RWPE2 (cell line): ENCODE measurements at regions not wholly inside any gene's neighbourhood (a gene's known extent, or its start where the extent isn't known, plus 50 kb on each side); places are given as distances from the start of the nearest gene placed in this dataset.

Experiments
- ATAC-seq: fragments of 200-7000 bp; cut with Tn5 transposase; 3 replicates; pipeline ENCODE4 v1.9.1; 2021; ENCODE audit warnings: low read depth
- DNase-seq: peaks from one replicate; pipeline ENCODE4 v3.0.0-alpha.2; 2020; ENCODE audit warnings: low spot score
- H3K27ac ChIP-seq: fragments of 450-650 bp; 2 replicates; pipeline ENCODE4 v1.5.1; 2017; ENCODE audit warnings: mild to moderate bottlenecking; ENCODE audit not compliant: poor library complexity, severe bottlenecking
- H3K27me3 ChIP-seq: fragments of 250-450 bp; sonication (Bioruptor Pico); 2 replicates; pipeline ENCODE4 v1.5.1; 2021; ENCODE audit warnings: mild to moderate bottlenecking, moderate library complexity; ENCODE audit not compliant: insufficient read depth, poor library complexity, severe bottlenecking
- H3K36me3 ChIP-seq: fragments of 250-450 bp; sonication (Bioruptor Pico); 2 replicates; pipeline ENCODE4 v1.5.1; 2020; ENCODE audit warnings: low read depth, mild to moderate bottlenecking, moderate library complexity
- H3K4me1 ChIP-seq: fragments of 250-450 bp; sonication (Bioruptor Pico); 2 replicates; pipeline ENCODE4 v1.5.1; 2021; ENCODE audit warnings: mild to moderate bottlenecking, moderate library complexity; ENCODE audit not compliant: insufficient read depth, poor library complexity, severe bottlenecking
- H3K4me3 ChIP-seq: fragments of 250-450 bp; sonication (Bioruptor Pico); 2 replicates; pipeline ENCODE4 v1.5.1; 2021; ENCODE audit warnings: mild to moderate bottlenecking, moderate library complexity; ENCODE audit not compliant: severe bottlenecking
- H3K9me3 ChIP-seq: fragments of 250-450 bp; sonication (Bioruptor Pico); 2 replicates; pipeline ENCODE4 v1.5.1; 2021; ENCODE audit warnings: mild to moderate bottlenecking, moderate library complexity; ENCODE audit not compliant: severe bottlenecking
- TF ChIP-seq, protein P1 (sequence below): fragments of 450-650 bp; IDR thresholded peaks from one replicate; pipeline ENCODE4 v1.5.1; 2017; ENCODE audit warnings: mild to moderate bottlenecking, moderate library complexity; ENCODE audit not compliant: poor library complexity, severe bottlenecking

GRCh38 chr5:98307811-98308210, 465.7 kb upstream of the RGMB start:
- H3K36me3 ChIP-seq = no peaks in the 10 kb centered on the region
- H3K4me3 ChIP-seq = no peak overlapping the region
- H3K27ac ChIP-seq = peak overlapping the region; percentile 99
- H3K9me3 ChIP-seq = no peaks in the 10 kb centered on the region
- TF ChIP-seq, protein P1, sequence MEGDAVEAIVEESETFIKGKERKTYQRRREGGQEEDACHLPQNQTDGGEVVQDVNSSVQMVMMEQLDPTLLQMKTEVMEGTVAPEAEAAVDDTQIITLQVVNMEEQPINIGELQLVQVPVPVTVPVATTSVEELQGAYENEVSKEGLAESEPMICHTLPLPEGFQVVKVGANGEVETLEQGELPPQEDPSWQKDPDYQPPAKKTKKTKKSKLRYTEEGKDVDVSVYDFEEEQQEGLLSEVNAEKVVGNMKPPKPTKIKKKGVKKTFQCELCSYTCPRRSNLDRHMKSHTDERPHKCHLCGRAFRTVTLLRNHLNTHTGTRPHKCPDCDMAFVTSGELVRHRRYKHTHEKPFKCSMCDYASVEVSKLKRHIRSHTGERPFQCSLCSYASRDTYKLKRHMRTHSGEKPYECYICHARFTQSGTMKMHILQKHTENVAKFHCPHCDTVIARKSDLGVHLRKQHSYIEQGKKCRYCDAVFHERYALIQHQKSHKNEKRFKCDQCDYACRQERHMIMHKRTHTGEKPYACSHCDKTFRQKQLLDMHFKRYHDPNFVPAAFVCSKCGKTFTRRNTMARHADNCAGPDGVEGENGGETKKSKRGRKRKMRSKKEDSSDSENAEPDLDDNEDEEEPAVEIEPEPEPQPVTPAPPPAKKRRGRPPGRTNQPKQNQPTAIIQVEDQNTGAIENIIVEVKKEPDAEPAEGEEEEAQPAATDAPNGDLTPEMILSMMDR = no peak
- no peaks in the 10 kb centered on the region for H3K27me3 ChIP-seq
- H3K4me1 ChIP-seq = peaks cover 37% of the 10 kb centered on the region
- no peak for DNase-seq
- peak; percentile 49 for ATAC-seq

GRCh38 chr5:98308231-98308630, 465.2 kb upstream of the RGMB start:
- no peaks in the 10 kb centered on the region for H3K36me3 ChIP-seq
- H3K9me3 ChIP-seq = no peaks in the 10 kb centered on the region
- no peak for ATAC-seq
- TF ChIP-seq, protein P1 = no peak
- H3K27ac ChIP-seq = peak overlapping the region; percentile 99
- peaks cover 37% of the 10 kb centered on the region for H3K4me1 ChIP-seq
- H3K27me3 ChIP-seq = no peaks in the 10 kb centered on the region
- no peak for DNase-seq
- H3K4me3 ChIP-seq = no peak overlapping the region

- Histone ChIP-seq H3K4me1 (peaks cover 44% of the 10 kb centered on the region), H3K9me3 (no peaks in the 10 kb centered on the region), H3K4me3 (no peak overlapping the region), H3K27ac (peak overlapping the region; percentile 99), H3K27me3 (no peaks in the 10 kb centered on the region), H3K36me3 (no peaks in the 10 kb centered on the region)
- no peak for ATAC-seq
- DNase-seq = no peak
- TF ChIP-seq, protein P1 = no peak
Measured at GRCh38 chr5:98308960-98309359, 464.5 kb upstream of the RGMB start.

DNA sequence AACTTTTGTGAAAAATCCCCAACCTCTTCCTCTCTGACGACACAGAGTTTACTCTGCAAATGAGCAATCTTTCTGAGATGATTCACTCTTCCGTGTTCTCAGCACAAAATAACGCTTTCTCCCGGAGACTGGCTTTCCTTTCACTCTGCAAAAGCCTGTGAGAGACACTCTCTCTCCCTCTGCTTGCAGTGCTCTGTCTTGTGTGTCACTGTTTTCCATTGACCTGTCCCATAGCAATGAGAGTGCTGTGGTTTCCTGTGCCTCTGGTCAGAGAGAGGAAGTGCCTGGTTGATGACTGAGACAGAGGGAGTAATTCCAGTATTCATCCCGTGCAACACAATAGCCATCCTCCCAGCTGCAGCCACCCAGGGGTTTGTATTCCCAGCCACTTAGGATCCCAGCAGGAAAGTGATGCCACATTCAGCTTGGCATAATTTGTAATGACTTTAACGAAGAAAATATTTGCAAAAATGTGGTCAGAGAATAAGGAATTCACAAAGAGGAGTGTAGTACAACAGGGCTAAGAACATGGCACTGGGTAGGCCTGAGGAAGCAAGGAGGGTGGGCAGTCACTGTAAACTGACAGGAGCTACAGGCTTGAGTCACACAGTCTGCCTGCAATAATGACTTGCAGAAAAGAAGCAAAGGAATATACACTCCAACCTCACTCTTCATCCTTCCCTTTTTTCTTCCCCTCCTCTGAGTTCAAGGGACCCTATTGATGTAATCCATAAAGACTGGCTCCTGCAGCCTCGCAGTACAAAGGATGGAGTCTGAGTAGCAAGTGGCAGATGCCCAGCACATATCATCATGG, 463.5 kb upstream of the RGMB start:
- TF ChIP-seq, protein P1 = peak; percentile 40
- H3K27ac ChIP-seq = peak overlapping the region; percentile 99
- ATAC-seq = peak; percentile 95
- DNase-seq = peak; percentile 85
- H3K4me3 ChIP-seq = no peak overlapping the region
- H3K27me3 ChIP-seq = no peaks in the 10 kb centered on the region
- H3K9me3 ChIP-seq = no peaks in the 10 kb centered on the region
- H3K4me1 ChIP-seq = peaks cover 54% of the 10 kb centered on the region
- no peaks in the 10 kb centered on the region for H3K36me3 ChIP-seq

DNA sequence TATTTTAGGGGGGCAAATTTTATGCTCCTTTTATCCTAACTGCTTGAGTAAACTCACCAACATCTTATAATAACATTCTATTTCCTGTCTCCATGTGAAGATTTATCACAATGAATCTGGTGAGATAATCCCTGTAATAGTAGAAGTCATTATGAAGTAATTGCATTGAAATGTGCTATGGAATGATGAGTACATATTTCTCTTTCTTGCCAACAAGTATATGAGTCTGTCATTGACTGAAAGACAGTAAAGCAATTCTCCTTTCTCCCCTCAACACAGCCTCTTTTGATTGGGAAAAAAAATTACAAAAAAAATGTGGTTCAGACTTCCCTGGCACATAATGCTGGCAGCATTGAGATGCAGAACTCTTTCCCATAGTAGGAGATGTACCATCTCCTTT, 459.2 kb upstream of the RGMB start:
- Histone ChIP-seq H3K27me3 (no peaks in the 10 kb centered on the region), H3K4me3 (no peak overlapping the region), H3K36me3 (no peaks in the 10 kb centered on the region), H3K27ac (peak overlapping the region; percentile 99), H3K4me1 (peaks cover 41% of the 10 kb centered on the region), H3K9me3 (no peaks in the 10 kb centered on the region)
- TF ChIP-seq, protein P1 = no peak
- DNase-seq (no peak), ATAC-seq (peak; percentile 64)
